IPS DF 19.7 (cell line): ENCODE measurements at regions not wholly inside any gene's neighbourhood (a gene's known extent, or its start where the extent isn't known, plus 50 kb on each side); places are given as distances from the start of the nearest gene placed in this dataset.
"Not testable (repeated sequence)": the region's sequence is repeated elsewhere in the genome, so short reads cannot be mapped to it uniquely, and the experiment has no call there.

Experiments used
- DNase-seq: peaks from one replicate; pipeline ENCODE4 v3.0.0-alpha.2; 2013; ENCODE audit warnings: low read depth, low spot score

DNA sequence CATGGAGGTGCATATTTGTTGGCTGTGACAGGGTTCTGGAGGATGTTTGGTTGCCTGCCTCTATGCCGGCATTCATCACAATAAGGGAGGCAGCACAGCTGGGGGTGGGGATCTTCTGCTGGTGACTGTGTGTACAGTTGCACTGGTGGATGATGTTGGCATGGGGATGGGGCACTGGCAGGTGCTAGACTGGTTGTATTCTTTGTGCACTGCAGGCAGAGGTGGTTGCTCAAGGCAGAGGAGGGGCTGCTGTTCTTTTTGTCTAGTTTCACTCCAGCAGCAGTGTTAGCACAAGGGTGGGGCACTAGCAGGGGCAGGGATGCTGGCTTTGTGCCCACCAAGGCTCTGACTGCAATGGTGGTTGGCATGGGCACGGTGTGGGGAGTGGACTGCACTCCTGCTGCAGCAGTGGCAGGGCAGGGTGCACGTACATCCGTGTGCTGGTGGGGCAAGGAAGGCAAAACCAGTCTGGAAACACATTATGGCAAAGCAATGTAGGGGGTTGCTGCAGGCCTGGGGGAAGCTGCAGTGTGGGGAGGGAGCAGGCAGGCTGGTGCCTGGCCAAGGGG is 69.3 kb downstream of the ISOC1 start:
- no peak for DNase-seq

DNA sequence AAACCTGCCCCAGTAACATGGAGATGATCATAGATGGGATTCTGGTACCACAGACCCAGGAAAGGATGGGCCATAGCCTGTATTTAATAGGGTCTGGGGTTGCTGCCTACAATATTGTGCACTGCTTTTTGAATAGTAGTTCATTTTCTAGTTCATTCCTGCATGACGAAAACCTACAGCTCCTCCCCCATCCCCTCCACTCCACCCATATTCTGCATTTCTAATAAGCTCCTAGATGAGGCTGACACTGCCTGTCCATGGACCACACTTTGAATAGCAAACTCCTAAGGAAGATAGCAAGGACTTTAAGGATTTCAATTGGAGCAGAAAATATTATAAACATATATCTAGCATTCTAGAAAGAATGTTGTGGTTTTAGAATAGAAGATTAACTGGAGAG is 75.5 kb downstream of the ISOC1 start:
- no peak for DNase-seq

DNA sequence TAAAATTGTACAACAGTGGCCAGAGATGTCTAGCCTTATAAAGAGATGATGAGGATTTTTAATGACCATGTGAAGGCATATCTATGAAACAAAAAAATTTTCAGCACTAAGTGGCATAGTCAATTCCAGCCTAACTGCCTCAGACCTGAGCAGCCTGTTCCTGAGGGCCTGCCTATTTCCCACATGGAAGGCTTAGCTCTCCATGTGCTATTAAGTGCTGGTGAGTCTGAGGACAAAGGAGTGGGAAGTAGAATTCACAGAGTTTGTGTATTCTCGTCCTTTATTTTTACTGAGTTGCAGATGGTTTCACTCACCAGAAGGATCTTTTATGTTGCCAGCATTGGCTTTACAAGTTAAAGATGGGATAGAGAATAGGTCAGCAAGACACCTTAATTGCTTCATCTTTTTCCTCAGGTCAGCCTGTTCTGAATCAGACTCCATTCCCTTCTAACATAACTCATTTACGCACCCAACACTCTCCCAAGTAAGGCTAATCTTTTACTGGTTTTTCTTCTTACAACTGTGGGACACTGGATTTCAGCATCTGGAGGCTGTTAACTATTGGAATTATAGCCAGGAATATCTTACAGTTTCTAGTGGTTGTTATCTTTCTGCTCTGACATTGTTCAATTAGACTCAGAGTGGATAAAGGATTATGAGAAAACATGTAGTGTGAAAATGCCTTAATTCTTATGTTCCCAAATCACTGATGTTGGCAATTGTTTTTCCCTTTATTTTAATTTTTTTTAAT is 76.8 kb downstream of the ISOC1 start:
- DNase-seq: no peak

GRCh38 chr5:129172580-129172979 is 78.0 kb downstream of the ISOC1 start:
- no peak for DNase-seq

- DNase-seq: no peak
Observed at GRCh38 chr5:129173771-129174170, 79.2 kb downstream of the ISOC1 start.

DNA sequence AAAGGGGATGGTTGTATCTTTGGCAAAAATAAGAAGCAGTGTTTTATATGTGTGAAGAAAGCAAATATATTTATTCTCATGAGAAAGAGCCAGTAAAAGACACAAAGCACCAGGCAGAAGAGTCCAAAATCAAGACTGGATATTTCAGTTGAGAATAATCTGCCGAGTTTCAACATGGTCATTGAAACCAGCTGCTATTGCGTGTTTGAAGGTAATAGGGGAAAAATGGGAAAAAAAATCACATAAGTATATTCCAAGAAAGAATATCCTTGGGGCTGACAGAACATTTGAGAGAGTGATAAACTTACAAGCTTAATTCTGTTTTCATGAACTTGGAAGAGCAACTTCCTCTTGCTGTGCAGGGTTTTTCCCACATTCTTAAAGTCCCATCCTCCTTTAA is 79.9 kb downstream of the ISOC1 start:
- DNase-seq: no peak

DNA sequence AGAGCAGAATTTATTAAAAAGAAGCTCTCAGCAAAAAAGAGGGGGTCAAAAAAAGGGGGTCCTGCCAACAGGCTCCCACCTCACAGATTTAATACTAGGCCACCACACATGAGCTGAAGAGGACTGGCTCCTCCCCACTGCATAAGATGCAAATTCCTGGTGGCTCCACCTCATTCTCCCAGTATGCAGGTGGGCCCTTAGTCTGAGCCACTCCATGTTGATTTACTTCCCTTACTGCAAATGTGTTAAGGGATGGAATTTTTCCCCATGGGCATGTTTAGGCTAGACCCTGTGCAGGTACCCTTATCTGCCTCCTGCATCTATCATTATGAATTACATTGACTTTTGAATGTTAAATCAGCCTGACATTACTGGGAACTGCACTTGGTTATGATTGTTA is 82.9 kb downstream of the ISOC1 start:
- DNase-seq: no peak

- no peak for DNase-seq
Observed at GRCh38 chr5:129199308-129199707, 104.8 kb downstream of the ISOC1 start.

- DNase-seq: no peak
Observed at GRCh38 chr5:129204525-129204924, 110.0 kb downstream of the ISOC1 start.

DNA sequence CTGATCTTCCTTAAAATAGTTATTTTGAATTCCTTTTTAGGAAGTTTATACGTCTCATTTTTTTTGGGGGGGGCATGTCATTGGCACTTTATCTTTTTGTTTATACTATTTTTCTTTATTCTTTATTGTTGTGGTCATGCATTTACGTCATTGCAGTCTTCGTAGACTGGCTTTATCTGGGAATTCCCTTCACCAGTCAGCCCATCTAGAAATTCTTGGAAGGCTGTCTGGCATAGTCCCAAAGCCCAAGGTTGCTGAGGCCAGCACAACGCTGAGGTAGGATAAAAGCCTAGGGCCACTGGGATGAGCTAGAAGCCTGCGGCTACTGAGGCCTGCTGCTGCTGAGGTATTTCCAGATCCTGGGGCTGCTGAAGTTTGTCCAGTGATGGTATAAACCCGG is 121.5 kb downstream of the ISOC1 start:
- no peak for DNase-seq

- DNase-seq: no peak
Observed at GRCh38 chr5:129217179-129217578, 122.6 kb downstream of the ISOC1 start.

GRCh38 chr5:129223178-129223577 is 128.6 kb downstream of the ISOC1 start:
- no peak for DNase-seq

DNA sequence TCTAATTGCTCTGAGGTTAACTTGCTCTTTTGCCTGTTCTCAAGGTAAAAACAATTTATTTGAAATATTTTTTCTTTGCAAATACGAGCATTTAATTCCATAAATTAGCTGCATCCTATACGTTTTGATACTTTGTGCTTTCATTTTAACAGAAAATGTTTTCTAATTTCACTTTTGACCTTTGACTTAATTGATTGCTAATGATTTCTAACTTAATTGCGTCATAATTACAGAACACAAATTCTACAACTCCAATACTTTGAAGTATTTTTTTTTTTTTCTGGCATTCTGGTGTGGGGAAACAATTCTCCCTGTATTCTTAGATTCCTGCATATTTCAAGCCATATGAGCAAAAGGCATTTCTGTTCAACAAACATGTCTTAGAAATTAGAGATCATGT is 134.0 kb downstream of the ISOC1 start:
- no peak for DNase-seq

GRCh38 chr5:129241755-129242154 is 147.2 kb downstream of the ISOC1 start:
- DNase-seq: no peak

- no peak for DNase-seq
Observed at GRCh38 chr5:129243039-129243438, 148.5 kb downstream of the ISOC1 start.

DNA sequence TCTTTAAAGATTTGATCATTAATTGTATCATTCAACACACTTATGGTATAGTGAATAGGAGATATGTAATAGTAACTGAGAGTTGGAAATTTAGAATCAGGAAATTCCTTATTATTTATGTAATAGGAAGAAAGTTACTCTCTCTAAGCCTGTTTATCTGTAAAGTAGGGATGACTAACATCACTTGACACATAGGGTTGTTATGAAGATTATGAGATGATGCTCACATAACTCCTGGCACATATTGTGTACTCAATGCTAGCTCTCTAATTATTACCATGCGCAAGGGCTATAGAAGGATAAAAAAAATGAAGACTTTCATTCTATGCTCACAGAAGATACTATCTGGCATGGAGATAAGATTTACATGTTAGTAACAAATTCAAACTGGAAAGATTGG is 149.9 kb downstream of the ISOC1 start:
- DNase-seq: no peak

- no peak for DNase-seq
Observed at GRCh38 chr5:129245489-129245888, 150.9 kb downstream of the ISOC1 start.

DNA sequence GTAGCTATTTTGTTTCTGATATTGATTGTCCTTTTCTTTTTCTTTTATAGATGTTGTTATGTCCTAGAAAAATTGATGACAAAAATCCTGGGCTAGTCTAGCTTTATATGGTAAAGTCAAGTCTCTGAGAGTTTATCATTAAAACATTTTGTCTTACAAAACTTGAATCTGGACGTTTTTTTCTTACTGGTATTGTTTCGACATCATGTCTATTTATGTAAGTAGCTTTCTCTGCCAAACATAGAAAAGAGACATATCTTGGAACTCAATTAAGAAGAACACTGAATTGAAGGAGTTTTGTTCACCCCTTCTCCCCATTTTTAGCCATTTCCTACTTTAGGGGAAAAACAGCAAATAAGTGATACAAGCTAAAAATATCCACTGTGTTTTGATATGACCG is 151.5 kb downstream of the ISOC1 start:
- no peak for DNase-seq

- DNase-seq: no peak
Observed at GRCh38 chr5:129249886-129250285, 155.3 kb downstream of the ISOC1 start.

DNA sequence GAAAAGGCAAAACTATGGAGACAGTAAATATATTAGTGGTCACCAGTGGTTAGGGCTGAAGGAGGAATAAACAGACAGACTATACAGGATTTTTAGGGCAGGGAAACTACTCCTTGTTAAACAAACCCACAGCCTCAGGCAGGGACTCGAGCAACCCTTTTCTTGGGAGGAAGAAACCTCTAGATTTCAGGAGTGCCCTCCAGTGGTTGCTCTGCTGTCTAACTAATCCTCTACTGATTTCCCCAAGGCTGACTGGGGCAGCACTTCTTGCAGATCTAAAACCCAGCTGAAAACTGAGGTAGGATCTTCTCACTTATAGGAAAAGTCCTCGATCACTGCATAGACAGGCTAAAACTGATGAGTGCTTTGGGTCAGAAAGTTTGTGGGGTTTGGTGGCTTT is 176.8 kb downstream of the ISOC1 start:
- DNase-seq: no peak

DNA sequence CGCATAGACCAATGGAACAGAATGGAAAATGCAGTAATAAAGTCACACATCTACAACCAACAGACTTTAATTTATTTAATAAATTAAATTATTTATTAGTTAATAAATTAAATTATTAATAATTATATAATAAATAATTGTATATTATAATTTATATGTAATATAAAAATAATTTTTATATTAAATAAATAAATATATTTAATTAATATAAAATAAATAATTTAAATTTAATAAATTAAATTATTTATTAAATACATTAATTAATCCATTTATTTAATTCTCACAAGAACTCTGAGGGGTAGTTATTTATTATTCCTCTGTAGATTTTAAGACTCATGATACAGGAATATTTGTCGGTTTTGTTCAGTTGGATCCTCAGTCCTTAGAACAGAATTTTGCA is 176.1 kb upstream of the ADAMTS19 start:
- DNase-seq: no peak

DNA sequence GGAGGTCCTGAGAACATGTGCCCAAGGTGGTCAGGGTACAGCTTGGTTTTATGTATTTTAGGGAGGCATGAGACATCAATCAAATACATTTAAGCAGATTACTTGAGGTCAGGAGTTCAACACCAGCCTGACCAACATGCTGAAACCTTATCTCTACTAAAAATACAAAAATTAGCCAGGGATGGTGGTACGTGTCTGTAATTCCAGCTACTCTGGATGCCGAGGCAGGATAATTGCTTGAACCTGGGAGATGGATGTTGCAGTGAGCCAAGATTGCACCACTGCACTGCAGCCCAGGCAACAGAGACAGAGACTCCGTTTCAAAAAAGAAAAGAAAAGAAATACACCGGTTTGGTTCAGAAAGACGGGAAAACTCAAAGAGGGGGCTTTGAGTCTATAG is 165.9 kb upstream of the ADAMTS19 start:
- not testable (repeated sequence) for DNase-seq

- no peak for DNase-seq
Observed at GRCh38 chr5:129306725-129307124, 153.4 kb upstream of the ADAMTS19 start.

GRCh38 chr5:129322968-129323367 is 137.1 kb upstream of the ADAMTS19 start:
- no peak for DNase-seq
